Germinal center (tissue), 1 donor: ENCODE measurements at regions not wholly inside any gene's neighbourhood (a gene's known extent, or its start where the extent isn't known, plus 50 kb on each side); places are given as distances from the start of the nearest gene placed in this dataset.

Experiments used
- DNase-seq: peaks from one replicate; pipeline ENCODE4 v3.0.0; 2012; ENCODE audit warnings: mixed read lengths, low spot score

DNA sequence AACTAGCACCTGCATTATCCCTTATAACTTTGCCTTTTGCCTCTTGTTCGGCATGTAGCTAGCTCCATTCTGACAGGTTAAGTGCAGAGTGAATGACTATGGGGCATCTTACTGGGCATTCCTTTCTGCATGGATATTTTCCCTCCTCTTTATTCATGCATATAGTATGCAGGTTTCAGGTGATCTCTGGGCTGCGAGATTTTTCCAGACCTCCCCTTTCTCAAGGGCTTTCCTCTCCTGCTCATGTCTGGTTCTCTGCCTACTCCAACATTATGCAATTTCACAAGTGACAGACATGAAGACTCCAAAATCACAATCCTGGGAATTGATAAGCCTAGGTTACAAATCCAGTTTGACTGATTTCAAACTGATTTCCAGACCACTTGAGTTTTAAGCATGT, 503.8 kb downstream of the NXPH1 start:
- DNase-seq: no peak

GRCh38 chr7:8938044-8938805, 504.8 kb downstream of the NXPH1 start:
- no peak for DNase-seq

GRCh38 chr7:8939446-8939845, 506.0 kb downstream of the NXPH1 start:
- DNase-seq: no peak

DNA sequence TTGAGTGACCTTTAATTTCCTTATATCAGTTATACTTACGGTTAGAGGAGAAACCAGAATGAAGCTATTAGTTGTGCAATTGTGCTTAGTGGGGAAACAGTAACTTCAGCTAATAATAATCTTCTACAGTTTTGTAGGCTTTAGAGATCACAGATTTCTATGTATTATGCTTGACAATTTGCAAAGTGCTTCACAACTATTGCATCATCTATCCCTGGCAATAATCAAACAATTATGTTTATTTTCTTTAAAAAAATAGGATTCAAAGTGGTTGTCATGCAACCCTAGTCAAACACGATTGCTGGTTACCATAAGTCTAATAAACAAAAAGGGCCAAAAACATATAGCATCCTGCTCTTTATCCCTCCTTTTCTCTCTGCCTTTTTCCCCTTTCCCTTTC, 530.3 kb downstream of the NXPH1 start:
- no peak for DNase-seq

GRCh38 chr7:8965177-8965576, 531.8 kb downstream of the NXPH1 start:
- no peak for DNase-seq

GRCh38 chr7:8973601-8974000, 540.2 kb downstream of the NXPH1 start:
- DNase-seq: no peak

DNA sequence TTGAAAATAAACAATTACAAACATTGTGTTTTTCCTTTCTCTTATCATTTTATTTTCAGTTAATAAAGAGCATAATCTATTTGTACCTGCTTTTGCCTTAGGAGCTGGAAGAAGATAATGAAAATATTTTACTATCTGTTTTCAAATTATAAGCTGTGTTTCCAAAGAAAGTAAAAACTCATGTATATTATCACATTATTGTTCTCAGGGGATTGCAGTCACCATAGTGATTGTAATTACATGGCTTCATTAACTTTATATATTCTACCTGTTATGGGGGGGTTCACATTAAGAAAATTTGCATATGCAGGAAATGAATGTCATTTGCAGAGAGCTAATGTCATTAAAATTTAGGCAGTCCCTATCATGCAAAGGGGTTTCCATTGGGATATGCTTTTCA, 542.3 kb downstream of the NXPH1 start:
- no peak for DNase-seq

GRCh38 chr7:8982338-8982992, 549.1 kb downstream of the NXPH1 start:
- DNase-seq: no peak

DNA sequence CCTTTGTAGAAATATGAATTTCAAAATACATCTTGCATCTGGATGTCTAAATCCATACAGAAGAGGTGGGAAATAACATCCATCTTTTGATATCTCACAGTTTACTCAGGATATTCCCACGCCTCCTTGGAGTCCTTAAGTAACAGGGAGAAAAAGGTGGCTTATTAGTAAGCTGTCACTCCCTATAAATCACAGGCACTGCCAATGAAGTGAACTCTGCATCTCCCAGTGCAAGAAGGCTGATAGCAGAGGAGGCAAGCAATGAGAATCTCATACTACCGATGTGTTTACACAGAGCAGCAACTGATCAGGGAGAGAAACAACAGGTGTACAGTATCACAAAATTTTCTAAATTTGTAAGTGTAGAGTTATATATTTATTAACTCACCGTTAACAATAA, 551.8 kb downstream of the NXPH1 start:
- no peak for DNase-seq

GRCh38 chr7:8988267-8988666, 554.9 kb downstream of the NXPH1 start:
- DNase-seq: no peak

DNA sequence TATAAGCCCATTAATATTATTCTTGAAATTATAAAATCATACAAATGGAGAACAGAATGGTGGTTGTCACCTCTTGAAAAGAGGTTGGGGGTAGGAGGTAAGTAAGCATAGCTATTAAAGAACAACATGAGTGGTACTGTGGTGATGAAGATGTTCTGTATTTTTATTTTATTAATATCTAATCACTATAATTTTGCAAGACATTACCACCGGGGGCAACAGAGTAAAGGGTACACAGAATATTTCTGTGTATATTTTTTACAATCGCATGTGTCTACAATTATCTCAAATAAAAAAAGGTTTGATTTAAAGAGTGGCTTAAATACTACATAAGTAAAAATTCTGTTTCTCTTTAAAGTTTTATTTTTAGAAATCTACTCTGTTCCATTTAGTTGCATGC, 557.8 kb downstream of the NXPH1 start:
- DNase-seq: no peak

DNA sequence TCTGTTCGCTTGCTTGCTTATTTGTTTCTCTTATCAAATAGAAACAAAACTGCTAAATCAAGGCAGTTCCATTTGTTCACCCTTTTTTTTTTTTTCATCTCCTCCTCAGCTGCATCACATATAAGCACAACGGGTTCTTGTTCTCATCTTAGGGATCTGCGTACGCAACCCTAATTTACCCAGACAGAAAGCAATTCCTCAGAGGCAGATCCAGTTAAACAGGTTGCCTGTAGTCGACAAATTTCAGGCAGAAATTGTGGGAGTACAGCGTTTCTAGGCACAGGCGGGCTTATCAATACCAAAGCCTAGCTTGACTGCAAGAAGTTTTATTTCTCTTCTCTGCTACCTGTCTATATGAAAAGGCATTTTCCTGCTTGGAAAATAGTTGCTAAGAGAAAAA, 565.4 kb downstream of the NXPH1 start:
- no peak for DNase-seq

- no peak for DNase-seq
Observed at GRCh38 chr7:9013940-9014339, 580.5 kb downstream of the NXPH1 start.

DNA sequence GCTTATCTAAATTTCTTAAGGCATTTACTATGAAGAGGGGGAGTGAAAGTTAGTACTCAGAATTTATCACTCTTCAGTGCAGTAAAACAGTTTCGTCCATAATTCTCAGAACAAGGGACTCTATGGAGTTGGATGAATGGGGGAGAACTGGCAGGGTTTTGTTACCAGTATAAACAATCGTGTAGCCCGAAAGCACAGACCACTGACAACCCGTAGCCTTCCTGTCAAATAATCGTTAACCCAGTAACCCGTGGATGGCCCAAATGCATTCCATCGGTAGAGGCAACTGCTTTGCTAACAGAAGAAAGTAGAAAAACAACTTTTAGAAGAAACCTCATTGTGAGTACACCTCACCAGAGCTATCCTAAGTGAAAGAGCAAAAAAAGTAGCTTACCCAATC, 583.9 kb downstream of the NXPH1 start:
- no peak for DNase-seq

- DNase-seq: no peak
Observed at GRCh38 chr7:9022456-9022855, 589.0 kb downstream of the NXPH1 start.

GRCh38 chr7:9023675-9024294, 590.4 kb downstream of the NXPH1 start:
- no peak for DNase-seq

DNA sequence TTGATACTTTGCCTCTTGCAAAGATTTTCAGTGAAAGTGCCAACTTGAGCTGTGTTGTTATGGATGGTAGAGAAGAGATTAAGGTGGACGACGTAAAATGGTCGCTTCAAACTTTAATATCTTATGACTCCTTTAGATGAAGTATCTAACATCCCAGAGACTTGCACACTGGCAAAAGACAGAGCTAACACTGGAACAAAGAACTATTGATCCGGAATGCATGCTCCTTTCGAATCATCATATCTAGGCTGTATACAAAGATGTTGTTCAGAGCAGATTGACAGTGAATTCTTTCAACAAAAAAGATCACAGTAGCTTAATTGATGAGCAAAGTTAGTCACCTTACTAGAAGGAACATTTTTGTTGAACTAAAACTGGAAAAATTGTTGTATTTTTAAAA, 592.7 kb downstream of the NXPH1 start:
- DNase-seq: no peak

- DNase-seq: no peak
Observed at GRCh38 chr7:9028012-9028411, 594.6 kb downstream of the NXPH1 start.

DNA sequence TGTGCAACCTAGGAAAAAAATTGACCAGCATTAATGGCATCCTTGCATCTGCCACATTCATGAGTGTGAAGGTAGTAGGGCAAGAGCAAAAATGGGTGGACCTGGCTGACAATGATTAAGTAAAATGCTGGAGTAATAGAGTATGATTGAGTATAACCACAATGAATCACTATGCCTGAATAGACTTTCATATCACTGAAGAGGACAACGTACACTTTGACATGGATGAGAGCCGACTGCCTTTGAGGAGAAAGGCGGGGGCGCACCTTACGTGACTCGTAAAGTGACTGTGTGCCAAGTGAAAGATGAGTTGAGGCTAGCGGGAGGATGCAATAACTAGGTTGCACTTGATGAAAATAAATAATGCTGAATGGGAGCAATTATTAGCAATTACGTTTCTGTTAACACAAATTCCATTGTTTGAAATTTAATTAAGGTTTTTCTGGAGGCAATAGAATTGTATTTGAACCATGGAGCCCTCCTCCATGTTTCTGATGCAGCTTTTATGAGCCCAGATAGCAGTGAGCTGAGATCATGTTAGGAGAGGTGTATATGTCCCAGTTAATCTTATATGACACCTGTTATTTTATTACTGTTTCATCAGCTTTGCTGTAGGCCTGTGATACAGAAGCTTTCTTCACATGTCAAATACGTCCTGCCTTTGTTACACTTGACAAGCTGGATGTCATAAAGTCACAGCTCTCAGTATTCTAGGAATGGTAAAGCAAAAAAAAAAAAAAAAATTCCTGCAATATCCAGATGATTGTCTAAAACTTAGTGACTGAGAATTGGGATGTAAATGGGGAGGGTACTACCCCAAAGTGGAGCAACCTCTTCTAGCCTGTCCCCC, 596.5 kb downstream of the NXPH1 start:
- DNase-seq: no peak

DNA sequence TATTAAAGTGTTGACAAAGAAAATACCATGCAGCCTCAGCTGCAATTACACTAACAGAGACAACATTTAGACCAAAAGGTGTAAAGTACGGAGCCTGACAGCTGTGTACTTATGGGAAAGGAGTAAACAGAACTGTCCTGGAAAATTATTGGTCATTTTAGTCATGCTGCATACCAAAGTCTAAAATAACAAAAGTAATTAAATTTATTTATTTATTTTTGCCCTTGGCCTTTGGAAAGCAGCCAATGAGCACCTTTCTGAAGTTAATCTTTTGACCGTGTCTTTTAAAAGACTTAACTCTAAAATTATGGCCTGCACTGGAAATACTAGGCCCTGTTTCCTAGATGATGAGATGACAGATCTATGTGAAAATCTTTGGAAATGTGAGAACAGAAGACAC, 597.6 kb downstream of the NXPH1 start:
- DNase-seq: no peak

- DNase-seq: no peak
Observed at GRCh38 chr7:9031386-9031785, 598.0 kb downstream of the NXPH1 start.

GRCh38 chr7:9036080-9036479, 602.7 kb downstream of the NXPH1 start:
- no peak for DNase-seq
